Transverse colon (tissue), 4 donors: ENCODE measurements at regions not wholly inside any gene's neighbourhood (a gene's known extent, or its start where the extent isn't known, plus 50 kb on each side); places are given as distances from the start of the nearest gene placed in this dataset.

Source experiments
- DNase-seq: peaks from one replicate; pipeline ENCODE4 v3.0.0-alpha.2; 2019
- H3K27ac ChIP-seq, 4 donors: fragments of 200-600 bp; sonication (generic); 2 replicates each; pipeline ENCODE4 v1.5.1; 2016 to 2018; ENCODE audit warnings: inconsistent platforms in 4 of 4
- H3K27me3 ChIP-seq: fragments of 200-600 bp; sonication (generic); 2 replicates; pipeline ENCODE4 v1.5.1; 2017; ENCODE audit warnings: inconsistent platforms
- H3K36me3 ChIP-seq, 4 donors: fragments of 200-600 bp; sonication (generic); 2 replicates each; pipeline ENCODE4 v1.5.1; 2017 to 2019; ENCODE audit warnings: inconsistent platforms in 4 of 4
- H3K4me1 ChIP-seq, 4 donors: fragments of 200-600 bp; sonication (generic); 2 replicates each; pipeline ENCODE4 v1.5.1; 2017 to 2020; ENCODE audit warnings: inconsistent platforms in 4 of 4
- H3K4me3 ChIP-seq, 4 donors: fragments of 200-600 bp; sonication (generic); 1 replicate in 1 of 4; 2 replicates in 3 of 4; pipeline versions ENCODE4 v1.5.1 to v1.6.1; 2017 to 2019; ENCODE audit warnings: inconsistent platforms in 4 of 4
- H3K9me3 ChIP-seq, 2 donors: fragments of 200-600 bp; sonication (generic); 2 replicates each; pipeline ENCODE4 v1.5.1; 2017 to 2019; ENCODE audit warnings: inconsistent platforms in 2 of 2
- CTCF ChIP-seq, 5 experiments: fragments of 200-600 bp in 3 of 5; fragments of 450-650 bp in 2 of 5; sonication (generic) in 3 of 5; IDR thresholded peaks; 1 replicate in 2 of 5; 2 replicates in 3 of 5; pipeline ENCODE4 v1.5.1; 2016 to 2017; ENCODE audit warnings: antibody characterized with exemption in 5 of 5, inconsistent platforms in 3 of 5, mild to moderate bottlenecking in 2 of 5, moderate library complexity in 1 of 5
- EP300 ChIP-seq: sonication (generic); formaldehyde crosslinking; IDR thresholded peaks from one replicate; pipeline ENCODE4 v1.6.1; 2017; ENCODE audit warnings: antibody characterized with exemption, low read depth
- POLR2A ChIP-seq: fragments of 450-650 bp; IDR thresholded peaks from one replicate; pipeline ENCODE4 v1.6.1; 2016; ENCODE audit warnings: antibody characterized with exemption, mild to moderate bottlenecking, moderate library complexity
- POLR2AphosphoS5 ChIP-seq, 3 donors: sonication (generic); formaldehyde crosslinking; IDR thresholded peaks; one replicate each; pipeline ENCODE4 v1.6.1; 2016; ENCODE audit warnings: antibody characterized with exemption in 3 of 3
- WGBS, 2 donors: methylation state at CpG; one replicate each; pipeline ENCODE4 v1.1.5; 2018; ENCODE audit warnings: low coverage in 1 of 2; 5-methylcytosine and 5-hydroxymethylcytosine counted together
- in situ Hi-C, 4 donors: fragments of 200-750 bp; cut with MboI; loops; one replicate each; pipeline versions ENCODE4 v1.15.0 to v1.15.1; 2017; ENCODE audit warnings: low sequenced_read_pairs in 3 of 4, low pct_ligation_motif_present in 1 of 4, low pct_unique_long_range_greater_than_20kb in 1 of 4
- intact Hi-C: fragments of 100-400 bp; cut with DNase I; formaldehyde crosslinking; loops from one replicate; pipeline ENCODE4 v1.15.1; 2023; ENCODE audit warnings: low total_unique reads

GRCh38 chr10:78974617-78975317 lies 94.0 kb upstream of the ZMIZ1 start:
- peak; percentile 53 to 68 (median 59) for TF ChIP-seq CTCF (IDR thresholded peaks at IDR 0.05)
- TF ChIP-seq POLR2AphosphoS5 (IDR thresholded peaks at IDR 0.05) = peak; percentile 52 to 56 (median 52)
- TF ChIP-seq EP300 = no peak
- TF ChIP-seq POLR2A = no peak
- Histone ChIP-seq H3K27ac (peak overlapping the region; percentile 92 to 95 (median 94)), H3K9me3 (no peaks in the 10 kb centered on the region), H3K4me1 (peaks cover 22 to 29% (median 25%) of the 10 kb centered on the region in 4 donors), H3K27me3 (no peaks in the 10 kb centered on the region), H3K4me3 (peak overlapping the region in 2 of 4 donors; percentile 50 to 56), H3K36me3 (no peaks in the 10 kb centered on the region)
- 15 to 25% methylated on average over 5 to 15 of the region's 15 CpGs for WGBS, 2 donors
- intact Hi-C loops (no loop called here), in situ Hi-C loops (no loop called here)
- peak; percentile 57 for DNase-seq

- no peak overlapping the region for H3K4me3 ChIP-seq
- TF ChIP-seq POLR2A (no peak), CTCF (IDR thresholded peaks at IDR 0.05) (no peak), POLR2AphosphoS5 (IDR thresholded peaks at IDR 0.05) (no peak)
- no peaks in the 10 kb centered on the region for H3K9me3 ChIP-seq
- WGBS, 2 donors = 94 to 95% methylated on average over 3 to 5 of the region's 5 CpGs
- intact Hi-C loops = no loop called here
- H3K36me3 ChIP-seq = no peaks in the 10 kb centered on the region
- H3K27me3 ChIP-seq = no peaks in the 10 kb centered on the region
- peaks cover 24 to 29% (median 26%) of the 10 kb centered on the region in 4 donors for H3K4me1 ChIP-seq
- no peak for DNase-seq
- no peak overlapping the region for H3K27ac ChIP-seq
- in situ Hi-C loops = no loop called here
Measured at GRCh38 chr10:78975926-78976325, 92.8 kb upstream of the ZMIZ1 start.

- H3K4me3 ChIP-seq = no peak overlapping the region
- in situ Hi-C loops (no loop called here), intact Hi-C loops (no loop called here)
- H3K4me1 ChIP-seq = peaks cover 21 to 27% (median 25%) of the 10 kb centered on the region in 4 donors
- no peaks in the 10 kb centered on the region for H3K9me3 ChIP-seq
- no peak for DNase-seq
- H3K27ac ChIP-seq = no peak overlapping the region
- H3K36me3 ChIP-seq = no peaks in the 10 kb centered on the region
- 94 to 100% methylated on average over 4 to 13 of the region's 13 CpGs for WGBS, 2 donors
- TF ChIP-seq POLR2A = no peak
- TF ChIP-seq EP300 = no peak
- TF ChIP-seq CTCF (IDR thresholded peaks at IDR 0.05) = no peak
- no peak for TF ChIP-seq POLR2AphosphoS5 (IDR thresholded peaks at IDR 0.05)
- no peaks in the 10 kb centered on the region for H3K27me3 ChIP-seq
Measured at GRCh38 chr10:78976825-78977755, 91.7 kb upstream of the ZMIZ1 start.

- 67 to 76% methylated on average over 1 to 7 of the region's 7 CpGs for WGBS, 2 donors
- H3K27ac ChIP-seq = no peak overlapping the region
- H3K27me3 ChIP-seq = no peaks in the 10 kb centered on the region
- no peak for DNase-seq
- in situ Hi-C loops = no loop called here
- no peaks in the 10 kb centered on the region for H3K36me3 ChIP-seq
- no peaks in the 10 kb centered on the region for H3K9me3 ChIP-seq
- intact Hi-C loops = no loop called here
- peaks cover 0 to 6% (median under 1%) of the 10 kb centered on the region in 4 donors for H3K4me1 ChIP-seq
- TF ChIP-seq POLR2AphosphoS5 (IDR thresholded peaks at IDR 0.05) (no peak), EP300 (no peak), CTCF (IDR thresholded peaks at IDR 0.05) (no peak)
- H3K4me3 ChIP-seq = no peak overlapping the region
Measured at GRCh38 chr10:78979938-78980337, 88.8 kb upstream of the ZMIZ1 start.
